Immature natural killer cell (primary cell): ENCODE measurements at regions not wholly inside any gene's neighbourhood (a gene's known extent, or its start where the extent isn't known, plus 50 kb on each side); places are given as distances from the start of the nearest gene placed in this dataset.

Source experiments
- DNase-seq, 3 donors: peaks; one replicate each; pipeline ENCODE4 v3.0.0; 2022; ENCODE audit warnings: mixed read lengths in 1 of 3
- H3K27ac Mint-ChIP-seq, 6 donors: one replicate each; pipeline ENCODE4 v1.8.0; 2020; ENCODE audit warnings: mixed read lengths in 6 of 6, mild to moderate bottlenecking in 5 of 6, inconsistent platforms in 4 of 6, moderate library complexity in 3 of 6
- H3K27me3 Mint-ChIP-seq, 3 donors: one replicate each; pipeline ENCODE4 v1.8.0; 2020 to 2021; ENCODE audit warnings: low read depth in 3 of 3, mild to moderate bottlenecking in 3 of 3, mixed read lengths in 3 of 3, moderate library complexity in 3 of 3, inconsistent platforms in 1 of 3
- H3K36me3 Mint-ChIP-seq, 3 donors: one replicate each; pipeline ENCODE4 v1.8.0; 2020; ENCODE audit warnings: mixed read lengths in 3 of 3, inconsistent platforms in 2 of 3, mild to moderate bottlenecking in 2 of 3
- H3K4me1 Mint-ChIP-seq, 2 donors: one replicate each; pipeline ENCODE4 v1.8.0; 2020; ENCODE audit warnings: inconsistent platforms in 2 of 2, mild to moderate bottlenecking in 2 of 2, mixed read lengths in 2 of 2, moderate library complexity in 1 of 2
- H3K4me3 Mint-ChIP-seq, 5 donors: one replicate each; pipeline ENCODE4 v1.8.0; 2020; ENCODE audit warnings: mild to moderate bottlenecking in 5 of 5, mixed read lengths in 5 of 5, inconsistent platforms in 3 of 5, moderate library complexity in 3 of 5
- H3K9me3 Mint-ChIP-seq, 6 donors: one replicate each; pipeline ENCODE4 v1.8.0; 2020; ENCODE audit warnings: mild to moderate bottlenecking in 6 of 6, mixed read lengths in 6 of 6, inconsistent platforms in 4 of 6, moderate library complexity in 3 of 6

DNA sequence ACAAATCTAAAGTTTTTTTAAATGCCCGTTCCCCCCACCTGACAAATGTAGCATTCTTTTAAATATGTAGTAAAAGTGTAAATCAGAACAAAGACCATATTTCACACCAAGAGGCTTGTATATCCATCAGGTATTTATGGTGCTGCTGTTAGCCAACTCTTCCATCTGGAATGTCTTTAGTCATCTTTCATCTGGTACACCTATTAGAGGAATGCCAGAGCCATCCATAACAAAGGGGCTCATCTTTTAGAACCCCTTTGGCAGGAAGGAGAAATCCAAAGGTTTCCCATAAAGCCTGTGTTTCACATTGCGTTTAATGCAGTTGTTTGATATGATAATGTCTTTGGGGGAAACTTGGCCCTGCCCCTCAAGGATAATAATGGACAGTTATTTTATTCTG, 79.3 kb upstream of the C1orf87 start:
- Mint-ChIP-seq H3K9me3 (no peaks in the 10 kb centered on the region), H3K4me1 (no peaks in the 10 kb centered on the region), H3K27ac (no peak overlapping the region), H3K27me3 (peaks cover 0 to 2% (median 0%) of the 10 kb centered on the region in 3 donors), H3K36me3 (no peaks in the 10 kb centered on the region), H3K4me3 (no peak overlapping the region)
- no peak for DNase-seq

DNA sequence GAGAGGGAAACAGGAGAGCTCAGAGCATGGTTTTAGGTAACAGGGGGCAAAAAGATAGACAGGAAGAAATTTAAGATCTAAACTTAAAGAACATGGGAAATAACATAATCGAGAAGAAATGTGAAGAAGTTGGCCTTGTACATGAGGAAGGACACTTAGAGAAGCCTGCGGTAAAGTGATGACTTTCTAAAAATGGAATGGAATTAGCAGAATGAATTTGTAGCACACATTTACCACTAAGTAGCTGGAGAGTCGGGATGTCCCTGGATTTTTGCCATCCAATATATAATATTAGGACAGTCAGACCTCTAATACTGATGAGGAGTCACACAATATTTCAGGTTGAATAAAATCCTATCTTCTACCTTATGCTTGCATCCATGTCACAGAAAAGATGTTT, 77.7 kb upstream of the C1orf87 start:
- no peaks in the 10 kb centered on the region for H3K4me1 Mint-ChIP-seq
- no peak overlapping the region for H3K27ac Mint-ChIP-seq
- H3K4me3 Mint-ChIP-seq, result no peak overlapping the region
- H3K27me3 Mint-ChIP-seq, result peaks cover 0 to 2% (median 0%) of the 10 kb centered on the region in 3 donors
- no peaks in the 10 kb centered on the region for H3K9me3 Mint-ChIP-seq
- DNase-seq, result no peak
- no peaks in the 10 kb centered on the region for H3K36me3 Mint-ChIP-seq

DNA sequence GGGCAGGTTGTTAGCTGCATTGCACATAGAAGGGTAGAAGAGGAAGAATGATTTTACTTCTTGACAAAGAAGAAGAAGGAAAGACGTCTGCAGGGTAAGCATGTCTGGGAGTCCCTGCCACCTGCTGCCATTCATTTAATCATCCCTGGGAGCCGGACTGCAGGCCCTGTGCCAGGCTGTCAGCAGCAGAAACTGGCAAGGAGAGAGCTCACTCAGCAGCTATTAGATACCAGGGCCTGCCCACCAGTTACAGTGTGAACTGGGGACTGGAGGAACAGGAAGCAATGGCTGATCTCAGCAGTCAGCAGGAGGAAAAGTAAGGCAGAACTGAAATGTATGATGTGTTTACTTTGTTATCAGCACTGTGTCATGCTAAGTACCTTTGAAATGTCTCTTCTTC, 75.7 kb upstream of the C1orf87 start:
- Mint-ChIP-seq H3K4me3 (no peak overlapping the region), H3K27ac (no peak overlapping the region), H3K9me3 (peaks cover 0 to 2% (median 0%) of the 10 kb centered on the region in 6 donors), H3K36me3 (no peaks in the 10 kb centered on the region), H3K4me1 (no peaks in the 10 kb centered on the region), H3K27me3 (peaks cover 0 to 2% (median 0%) of the 10 kb centered on the region in 3 donors)
- DNase-seq, result no peak

DNA sequence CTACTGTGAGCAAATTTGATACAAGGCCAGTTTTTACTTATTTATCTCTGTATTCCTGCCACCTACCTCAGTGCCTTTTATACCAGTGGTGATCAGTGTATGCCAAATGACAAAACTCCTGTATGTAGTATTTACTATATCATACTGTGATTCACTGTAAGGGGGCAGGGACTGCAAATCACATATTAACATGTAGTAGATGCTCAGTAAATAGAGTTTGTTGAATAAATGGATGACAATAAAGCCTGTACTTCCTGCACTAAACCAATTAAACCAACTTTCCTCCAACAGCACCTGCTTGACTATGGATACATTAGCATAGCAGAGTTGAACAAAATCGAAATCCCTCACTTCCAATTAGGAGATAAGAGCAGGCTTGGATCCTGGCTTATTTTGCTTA, 73.3 kb upstream of the C1orf87 start:
- Mint-ChIP-seq H3K27ac (no peak overlapping the region), H3K27me3 (peaks cover 0 to 5% (median 0%) of the 10 kb centered on the region in 3 donors), H3K9me3 (peaks cover 0 to 4% (median 0%) of the 10 kb centered on the region in 6 donors), H3K4me3 (no peak overlapping the region), H3K4me1 (no peaks in the 10 kb centered on the region), H3K36me3 (no peaks in the 10 kb centered on the region)
- no peak for DNase-seq

DNA sequence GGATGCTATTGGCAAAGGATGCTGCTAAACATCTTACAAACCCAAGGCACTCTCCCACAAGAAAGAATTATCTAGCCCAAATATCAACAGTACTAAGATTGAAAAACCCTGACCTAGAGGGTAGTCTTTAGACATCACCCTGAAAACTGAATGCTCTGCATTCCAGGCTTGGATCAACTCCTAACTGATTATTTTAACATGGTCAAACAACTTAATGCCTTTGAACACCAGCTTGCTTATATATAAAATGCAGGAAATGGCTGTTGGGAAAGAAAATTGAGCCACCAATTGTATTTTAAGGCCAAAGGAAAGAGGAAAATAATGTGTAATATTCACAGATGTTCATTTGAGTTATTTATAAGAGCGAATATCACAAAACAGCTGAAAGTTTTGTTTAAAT, 72.2 kb upstream of the C1orf87 start:
- no peak for DNase-seq
- Mint-ChIP-seq H3K36me3 (no peaks in the 10 kb centered on the region), H3K27ac (no peak overlapping the region), H3K27me3 (peaks cover 0 to 3% (median 0%) of the 10 kb centered on the region in 3 donors), H3K4me1 (no peaks in the 10 kb centered on the region), H3K4me3 (no peak overlapping the region), H3K9me3 (peaks cover 0 to 4% (median 0%) of the 10 kb centered on the region in 6 donors)

DNA sequence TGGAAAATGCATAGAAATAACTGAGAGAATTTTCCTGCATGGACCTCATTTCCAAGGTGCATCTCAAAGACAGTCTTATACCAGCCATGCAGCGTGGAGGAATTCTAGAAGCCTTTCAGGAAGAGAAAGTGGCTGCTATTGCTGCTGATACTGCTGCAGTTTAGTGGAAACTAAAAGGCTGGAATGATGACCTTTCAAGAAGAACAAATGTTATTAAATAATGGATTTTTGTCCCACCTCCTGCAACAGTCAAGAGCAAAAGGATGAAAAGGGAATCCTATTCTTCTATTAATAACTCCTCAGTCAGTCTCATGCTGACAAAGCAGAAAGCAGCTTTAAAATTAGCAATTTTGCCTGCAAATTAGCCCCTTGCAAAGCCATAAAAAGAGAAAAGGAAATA, 68.2 kb upstream of the C1orf87 start:
- H3K27me3 Mint-ChIP-seq, result peaks cover 0 to 3% (median 0%) of the 10 kb centered on the region in 3 donors
- H3K4me1 Mint-ChIP-seq, result no peaks in the 10 kb centered on the region
- H3K27ac Mint-ChIP-seq, result no peak overlapping the region
- H3K9me3 Mint-ChIP-seq, result peaks cover 0 to 5% (median under 1%) of the 10 kb centered on the region in 6 donors
- DNase-seq, result no peak
- H3K36me3 Mint-ChIP-seq, result no peaks in the 10 kb centered on the region
- no peak overlapping the region for H3K4me3 Mint-ChIP-seq

DNA sequence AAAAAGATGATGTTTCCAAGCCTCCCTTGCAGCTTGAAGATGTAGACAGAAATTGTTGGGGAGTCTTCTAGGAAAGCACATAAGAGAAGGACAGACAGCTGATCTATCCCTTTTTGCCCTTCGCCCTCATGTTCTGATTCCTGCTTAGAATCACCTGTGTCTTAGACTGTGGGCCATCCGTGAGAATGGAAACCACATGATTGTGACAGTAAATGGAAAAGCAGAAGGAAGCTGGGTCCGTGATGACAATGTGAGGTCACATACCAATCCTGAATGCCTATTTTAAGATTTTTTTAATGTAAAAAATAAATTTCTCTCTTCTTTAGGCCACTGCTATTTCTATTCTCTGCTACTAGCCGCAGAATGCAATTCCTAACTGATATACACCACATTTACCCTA, 67.7 kb upstream of the C1orf87 start:
- peaks cover 0 to 5% (median under 1%) of the 10 kb centered on the region in 6 donors for H3K9me3 Mint-ChIP-seq
- no peak for DNase-seq
- H3K4me1 Mint-ChIP-seq, result no peaks in the 10 kb centered on the region

DNA sequence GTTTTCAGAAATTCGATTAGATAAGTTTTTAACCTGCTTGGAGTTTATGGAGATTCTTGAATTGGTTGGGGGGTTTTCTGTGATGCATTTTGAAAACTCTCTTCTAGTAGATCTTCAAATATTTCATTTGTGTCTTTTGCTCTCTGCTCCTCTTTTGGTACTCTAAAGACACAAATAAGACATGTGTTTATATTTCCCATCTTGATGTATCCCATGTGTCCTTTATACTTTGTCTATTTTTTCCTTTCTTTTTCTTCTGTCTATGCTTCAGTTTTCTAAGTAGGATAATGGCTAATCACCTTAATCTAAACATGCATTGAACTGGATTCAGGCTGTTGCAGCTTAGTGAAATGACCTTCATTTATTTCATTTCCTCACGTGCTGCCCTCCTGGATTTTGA, 63.8 kb upstream of the C1orf87 start:
- no peak overlapping the region for H3K4me3 Mint-ChIP-seq
- H3K27me3 Mint-ChIP-seq, result peaks cover 0 to 2% (median 0%) of the 10 kb centered on the region in 3 donors
- no peak overlapping the region for H3K27ac Mint-ChIP-seq
- peaks cover 0 to 5% (median 2%) of the 10 kb centered on the region in 6 donors for H3K9me3 Mint-ChIP-seq
- peaks cover 8 to 11% of the 10 kb centered on the region in 2 donors for H3K4me1 Mint-ChIP-seq
- no peak for DNase-seq
- H3K36me3 Mint-ChIP-seq, result no peaks in the 10 kb centered on the region

More for the DNA sequence above, 67.7 kb upstream of the C1orf87 start:
- Mint-ChIP-seq H3K27me3 (peaks cover 0 to 3% (median 0%) of the 10 kb centered on the region in 3 donors), H3K36me3 (no peaks in the 10 kb centered on the region), H3K4me3 (no peak overlapping the region), H3K27ac (no peak overlapping the region)

DNA sequence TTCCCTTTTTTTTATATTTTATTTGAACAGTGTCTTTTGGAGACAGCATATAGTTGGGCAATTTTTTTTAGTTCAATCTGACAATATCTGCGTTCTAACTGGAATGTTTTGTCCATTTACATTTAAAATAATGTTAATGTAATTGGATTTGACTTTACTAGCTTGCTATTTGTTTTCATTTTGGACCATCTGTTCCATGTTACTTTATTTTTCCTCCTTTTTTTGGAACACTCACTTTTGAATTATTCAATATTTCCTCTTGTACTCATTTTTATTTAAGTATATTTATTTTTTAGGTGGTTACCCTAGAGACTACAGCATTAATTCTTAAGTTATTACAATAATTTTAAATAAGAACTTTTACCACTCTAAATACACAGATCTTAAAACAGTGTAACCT, 62.8 kb upstream of the C1orf87 start:
- H3K27me3 Mint-ChIP-seq, result peaks cover 0 to 2% (median 0%) of the 10 kb centered on the region in 3 donors
- H3K36me3 Mint-ChIP-seq, result no peaks in the 10 kb centered on the region
- no peak overlapping the region for H3K4me3 Mint-ChIP-seq
- no peak for DNase-seq
- peaks cover 8 to 11% of the 10 kb centered on the region in 2 donors for H3K4me1 Mint-ChIP-seq
- peaks cover 0 to 5% (median 2%) of the 10 kb centered on the region in 6 donors for H3K9me3 Mint-ChIP-seq
- H3K27ac Mint-ChIP-seq, result no peak overlapping the region

DNA sequence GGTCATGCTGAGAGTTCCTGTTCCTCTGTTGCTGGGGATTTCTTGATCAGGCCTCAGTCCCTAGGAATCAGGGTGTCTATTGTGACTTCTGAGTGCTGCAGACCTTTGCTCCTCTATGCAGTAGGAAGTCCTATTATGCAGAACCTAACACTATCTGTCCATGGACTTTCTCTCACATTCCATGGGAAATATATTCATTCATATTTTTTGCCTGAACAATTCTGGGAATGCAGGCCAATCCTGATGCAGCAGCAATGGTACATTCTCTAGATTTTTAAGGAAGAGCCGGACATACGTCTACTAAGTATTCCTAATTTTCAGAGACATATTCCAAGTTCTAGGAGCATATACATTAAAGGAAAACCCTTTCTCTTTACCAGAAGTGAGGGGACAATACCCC, 61.1 kb upstream of the C1orf87 start:
- Mint-ChIP-seq H3K4me1 (peaks cover 8 to 11% of the 10 kb centered on the region in 2 donors), H3K9me3 (peaks cover 0 to 2% (median under 1%) of the 10 kb centered on the region in 6 donors), H3K36me3 (no peaks in the 10 kb centered on the region), H3K27me3 (peaks cover 0 to 2% (median 0%) of the 10 kb centered on the region in 3 donors), H3K27ac (no peak overlapping the region), H3K4me3 (no peak overlapping the region)
- no peak for DNase-seq

DNA sequence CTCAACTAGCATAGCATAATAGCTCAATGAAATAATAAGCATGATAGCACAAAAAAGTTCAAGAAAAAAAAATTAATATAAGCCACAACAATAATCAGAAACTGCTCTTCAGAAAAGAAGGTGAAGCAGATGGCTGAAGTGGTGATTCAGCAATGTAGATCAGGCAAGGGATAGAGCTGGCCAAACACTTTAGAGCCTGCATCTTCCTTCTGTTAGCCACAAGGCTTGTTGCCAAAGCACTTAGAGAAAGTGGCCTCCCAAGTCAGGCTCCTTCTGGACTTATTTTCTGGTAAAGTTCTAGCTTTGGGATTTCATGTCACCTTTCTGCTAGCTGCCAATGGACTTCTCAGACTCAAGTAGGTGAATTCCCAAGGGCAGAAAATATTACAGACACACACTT, 60.3 kb upstream of the C1orf87 start:
- Mint-ChIP-seq H3K4me3 (no peak overlapping the region), H3K36me3 (no peaks in the 10 kb centered on the region), H3K9me3 (peaks cover 0 to 2% (median under 1%) of the 10 kb centered on the region in 6 donors), H3K4me1 (peaks cover 8 to 11% of the 10 kb centered on the region in 2 donors), H3K27me3 (peaks cover 0 to 2% (median 0%) of the 10 kb centered on the region in 3 donors), H3K27ac (no peak overlapping the region)
- no peak for DNase-seq

DNA sequence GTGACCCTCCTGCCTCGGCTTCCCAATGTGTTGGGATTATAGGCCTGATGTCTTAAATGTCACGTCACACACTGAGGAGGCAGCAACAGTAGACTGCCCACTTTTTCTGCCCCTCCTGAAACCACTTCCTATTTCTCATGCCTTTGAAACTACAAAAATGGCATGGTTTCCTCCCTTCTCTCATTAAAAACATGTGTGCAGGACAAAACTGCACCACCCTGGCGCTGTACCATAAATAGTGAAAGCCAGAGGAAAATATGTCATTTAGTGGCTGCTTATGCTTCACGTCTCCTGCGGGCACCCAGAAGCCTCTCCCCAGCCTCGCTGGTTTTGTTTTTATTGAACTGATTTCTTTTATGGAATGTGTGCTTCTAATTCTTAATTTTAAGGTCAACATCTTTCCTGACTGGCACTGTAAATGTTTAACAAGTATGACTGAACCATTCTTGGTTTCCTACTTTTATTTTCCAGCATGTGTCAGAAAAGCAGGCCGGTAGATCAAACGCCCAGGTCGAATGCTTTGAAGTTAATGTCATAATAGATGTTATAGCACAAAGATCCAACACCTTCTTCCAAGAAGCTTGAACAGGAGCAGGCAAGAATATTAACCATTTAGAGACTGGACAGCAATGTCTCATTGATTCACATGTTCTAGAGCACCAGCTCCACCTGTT, 59.6 kb upstream of the C1orf87 start:
- Mint-ChIP-seq H3K27me3 (peaks cover 0 to 2% (median 0%) of the 10 kb centered on the region in 3 donors), H3K27ac (no peak overlapping the region), H3K4me3 (peak overlapping the region in 1 of 5 donors; percentile 60), H3K9me3 (peaks cover 0 to 2% (median under 1%) of the 10 kb centered on the region in 6 donors), H3K4me1 (peaks cover 8 to 11% of the 10 kb centered on the region in 2 donors), H3K36me3 (no peaks in the 10 kb centered on the region)
- DNase-seq, result no peak

DNA sequence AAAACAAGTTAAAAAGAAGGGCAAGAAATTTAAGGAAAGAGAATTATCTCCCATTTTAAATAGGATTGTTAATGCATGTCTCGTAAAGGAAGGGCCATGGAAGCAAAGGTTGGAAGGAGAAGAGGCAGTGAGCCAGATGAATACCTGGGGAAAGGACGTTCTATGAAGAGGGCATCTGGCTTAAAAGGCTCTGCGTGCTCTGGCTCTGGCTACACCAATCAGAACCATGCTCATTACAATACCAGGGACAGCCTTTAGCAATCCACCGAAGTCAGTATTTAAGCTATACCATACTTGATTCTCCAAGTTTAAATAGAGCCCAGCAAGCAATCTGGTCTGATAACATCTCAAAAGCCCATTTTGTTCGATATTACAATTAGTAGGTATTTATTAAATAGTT, 58.5 kb upstream of the C1orf87 start:
- Mint-ChIP-seq H3K36me3 (no peaks in the 10 kb centered on the region), H3K4me1 (peaks cover 8 to 11% of the 10 kb centered on the region in 2 donors), H3K4me3 (no peak overlapping the region), H3K9me3 (peaks cover 0 to 2% (median under 1%) of the 10 kb centered on the region in 6 donors), H3K27me3 (peaks cover 0 to 2% (median 0%) of the 10 kb centered on the region in 3 donors), H3K27ac (no peak overlapping the region)
- DNase-seq, result no peak

DNA sequence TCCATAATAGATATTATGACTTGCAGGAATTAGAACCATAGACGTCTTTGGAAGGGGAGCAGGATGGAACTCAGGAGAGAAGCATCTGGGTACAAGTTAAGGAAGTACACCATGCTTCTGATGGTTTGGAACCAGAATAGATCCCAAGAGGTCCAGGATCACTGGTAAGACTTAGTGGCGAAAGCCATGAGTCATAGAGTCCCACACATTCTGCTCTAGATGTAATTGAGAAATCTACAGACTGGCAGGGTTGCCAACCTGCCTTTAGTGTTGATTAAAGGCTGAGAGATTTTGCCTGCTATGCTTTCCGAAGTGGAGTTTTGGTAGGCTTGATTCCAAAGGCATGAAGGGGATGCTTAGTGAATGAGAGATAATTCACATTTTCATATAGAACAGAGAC, 57.1 kb upstream of the C1orf87 start:
- peaks cover 8 to 11% of the 10 kb centered on the region in 2 donors for H3K4me1 Mint-ChIP-seq
- no peak overlapping the region for H3K4me3 Mint-ChIP-seq
- H3K27me3 Mint-ChIP-seq, result peaks cover 0 to 2% (median 0%) of the 10 kb centered on the region in 3 donors
- no peak for DNase-seq
- H3K9me3 Mint-ChIP-seq, result peaks cover 0 to 2% (median 0%) of the 10 kb centered on the region in 6 donors
- H3K27ac Mint-ChIP-seq, result no peak overlapping the region
- H3K36me3 Mint-ChIP-seq, result no peaks in the 10 kb centered on the region

DNA sequence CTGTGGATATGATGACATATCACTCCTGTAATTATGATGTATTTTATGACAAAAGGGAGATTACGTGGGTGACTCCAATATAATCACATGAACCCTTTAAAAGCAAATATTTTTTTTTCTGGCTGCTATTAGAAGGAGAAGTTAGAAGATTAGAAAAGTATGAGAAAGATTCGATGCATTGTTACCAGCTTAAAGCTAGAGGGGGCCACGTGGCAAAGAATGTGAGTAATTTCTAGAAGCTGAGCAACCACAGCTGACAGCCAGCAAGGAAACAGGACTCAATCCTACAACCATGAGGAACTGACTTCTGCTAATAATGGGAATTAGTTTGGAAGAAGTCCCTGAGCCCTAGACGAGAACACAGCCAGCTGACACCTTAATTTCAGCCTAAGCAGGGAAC, 56.3 kb upstream of the C1orf87 start:
- Mint-ChIP-seq H3K36me3 (no peaks in the 10 kb centered on the region), H3K4me1 (peaks cover 8 to 11% of the 10 kb centered on the region in 2 donors), H3K4me3 (no peak overlapping the region), H3K9me3 (peaks cover 0 to 2% (median 0%) of the 10 kb centered on the region in 6 donors), H3K27me3 (peaks cover 0 to 2% (median 0%) of the 10 kb centered on the region in 3 donors), H3K27ac (no peak overlapping the region)
- no peak for DNase-seq
